Cardiac fibroblast (primary cell): ENCODE measurements at regions not wholly inside any gene's neighbourhood (a gene's known extent, or its start where the extent isn't known, plus 50 kb on each side); places are given as distances from the start of the nearest gene placed in this dataset.

Experiments used
- DNase-seq, 2 donors: peaks; one replicate each; pipeline versions ENCODE4 v3.0.0 to v3.0.0-alpha.2; 2010; ENCODE audit warnings: low read depth in 2 of 2
- H3K4me3 ChIP-seq, 2 donors: replicated peaks in 1 of 2; 1 replicate in 1 of 2; 2 replicates in 1 of 2; pipeline ENCODE4 v1.5.1; 2011; ENCODE audit warnings: low read depth in 2 of 2, low read length in 2 of 2, mild to moderate bottlenecking in 2 of 2, moderate library complexity in 1 of 2
- TF ChIP-seq, protein P1 (sequence below): IDR thresholded peaks from one replicate; pipeline ENCODE4 v1.5.1; 2011; ENCODE audit warnings: low read depth, mild to moderate bottlenecking, low read length, inconsistent platforms

DNA sequence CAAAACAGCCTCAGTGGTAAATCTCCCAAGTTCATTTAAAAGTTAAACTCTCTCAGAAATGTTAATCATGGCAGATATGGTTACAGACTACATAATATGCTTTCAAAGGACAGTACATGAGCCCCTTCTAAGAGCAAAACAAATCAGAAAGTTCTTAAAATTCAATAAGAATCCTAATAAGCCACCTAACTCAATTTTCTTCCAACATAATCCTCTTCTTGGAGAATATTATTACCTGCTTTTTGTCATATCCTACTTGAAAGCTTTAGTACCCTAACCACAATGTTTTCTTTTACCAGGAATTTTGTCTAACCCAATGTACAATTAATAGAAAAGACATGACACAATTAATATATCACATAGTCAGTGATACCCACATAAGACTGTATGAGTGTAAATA lies 236.5 kb upstream of the ATP2B1 start:
- no peak overlapping the region for H3K4me3 ChIP-seq
- TF ChIP-seq, protein P1, sequence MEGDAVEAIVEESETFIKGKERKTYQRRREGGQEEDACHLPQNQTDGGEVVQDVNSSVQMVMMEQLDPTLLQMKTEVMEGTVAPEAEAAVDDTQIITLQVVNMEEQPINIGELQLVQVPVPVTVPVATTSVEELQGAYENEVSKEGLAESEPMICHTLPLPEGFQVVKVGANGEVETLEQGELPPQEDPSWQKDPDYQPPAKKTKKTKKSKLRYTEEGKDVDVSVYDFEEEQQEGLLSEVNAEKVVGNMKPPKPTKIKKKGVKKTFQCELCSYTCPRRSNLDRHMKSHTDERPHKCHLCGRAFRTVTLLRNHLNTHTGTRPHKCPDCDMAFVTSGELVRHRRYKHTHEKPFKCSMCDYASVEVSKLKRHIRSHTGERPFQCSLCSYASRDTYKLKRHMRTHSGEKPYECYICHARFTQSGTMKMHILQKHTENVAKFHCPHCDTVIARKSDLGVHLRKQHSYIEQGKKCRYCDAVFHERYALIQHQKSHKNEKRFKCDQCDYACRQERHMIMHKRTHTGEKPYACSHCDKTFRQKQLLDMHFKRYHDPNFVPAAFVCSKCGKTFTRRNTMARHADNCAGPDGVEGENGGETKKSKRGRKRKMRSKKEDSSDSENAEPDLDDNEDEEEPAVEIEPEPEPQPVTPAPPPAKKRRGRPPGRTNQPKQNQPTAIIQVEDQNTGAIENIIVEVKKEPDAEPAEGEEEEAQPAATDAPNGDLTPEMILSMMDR: no peak
- DNase-seq: no peak

- TF ChIP-seq, protein P1: no peak
- no peak for DNase-seq
- H3K4me3 ChIP-seq: no peak overlapping the region
These were observed 234.8 kb upstream of the ATP2B1 start for GRCh38 chr12:89943463-89943862.

DNA sequence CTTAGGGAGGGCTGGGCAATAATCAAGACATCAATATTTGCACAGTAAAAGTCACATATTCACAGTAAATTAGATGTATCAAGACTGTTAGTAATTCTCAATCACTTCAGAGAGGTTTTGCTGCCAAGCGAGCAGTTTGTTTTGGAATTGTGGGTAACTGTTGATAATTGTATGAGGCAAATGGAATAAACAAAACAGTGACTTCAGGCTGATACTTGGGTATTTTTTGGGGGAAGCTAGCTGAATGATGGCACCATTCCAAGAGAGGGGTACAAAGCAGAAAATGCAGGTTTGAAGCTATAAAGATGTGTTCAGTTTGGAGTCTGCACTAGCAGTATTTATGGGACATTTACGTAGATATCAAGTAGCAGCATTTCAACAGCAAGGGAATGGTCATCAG lies 232.8 kb upstream of the ATP2B1 start:
- TF ChIP-seq, protein P1: no peak
- DNase-seq: no peak

DNA sequence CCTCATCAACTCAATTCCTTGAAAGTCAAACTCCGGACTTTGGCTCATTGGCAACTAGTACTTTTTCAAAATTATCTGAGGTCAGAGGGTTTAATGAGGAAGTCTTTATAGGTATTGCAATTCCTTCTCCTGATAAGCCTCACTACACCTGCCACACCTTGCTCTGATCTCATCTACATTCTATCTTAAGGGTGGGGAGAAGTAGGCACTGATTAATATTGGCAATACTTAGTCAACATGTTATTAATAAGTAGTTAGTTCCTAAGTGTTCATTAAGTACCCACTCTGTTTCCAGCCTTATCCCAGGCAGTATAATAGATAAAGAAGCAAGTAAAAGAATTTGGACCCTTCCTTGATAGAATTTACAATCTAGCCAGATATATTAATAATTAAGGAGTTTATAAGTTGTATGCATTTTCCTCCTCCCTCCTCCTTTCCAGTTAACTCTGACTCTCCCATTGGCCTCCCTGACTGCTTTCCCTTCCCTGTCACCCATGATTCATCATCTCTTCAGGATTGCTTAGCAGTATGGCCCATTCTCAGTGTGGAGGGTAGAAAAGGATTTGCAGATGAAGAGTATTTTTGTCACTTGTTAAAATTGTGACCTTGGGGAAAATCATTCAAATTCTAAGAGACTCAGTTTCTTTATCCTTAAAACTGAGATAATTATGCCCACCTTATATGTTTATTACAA lies 231.0 kb upstream of the ATP2B1 start:
- TF ChIP-seq, protein P1: no peak
- no peak overlapping the region for H3K4me3 ChIP-seq
- peak in 1 of 2 donors; percentile 30 for DNase-seq

More for the DNA sequence above, 232.8 kb upstream of the ATP2B1 start:
- H3K4me3 ChIP-seq: no peak overlapping the region

- TF ChIP-seq, protein P1: no peak
- no peak for DNase-seq
- no peak overlapping the region for H3K4me3 ChIP-seq
These were observed 228.0 kb upstream of the ATP2B1 start for GRCh38 chr12:89936631-89937030.

- no peak for DNase-seq
- H3K4me3 ChIP-seq: no peak overlapping the region
- TF ChIP-seq, protein P1: no peak
These were observed 227.2 kb upstream of the ATP2B1 start for GRCh38 chr12:89935850-89936249.

DNA sequence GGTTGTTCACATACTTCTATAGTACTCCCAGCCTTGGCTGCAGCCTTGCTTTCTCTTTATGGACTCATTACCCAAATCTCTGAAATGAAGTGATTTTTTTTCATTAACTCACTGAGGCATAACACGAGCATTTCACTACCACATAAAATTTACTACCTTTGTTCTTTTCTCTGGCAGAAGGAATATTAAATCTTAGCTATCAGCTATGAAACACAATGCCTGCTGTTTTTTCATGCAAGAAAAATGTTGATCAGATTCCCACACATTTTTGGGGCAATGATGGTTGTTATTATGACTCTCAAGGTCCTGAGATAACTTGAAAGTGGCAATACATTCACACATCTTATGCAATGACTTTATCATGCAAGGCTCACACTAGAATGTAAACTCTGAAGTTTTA lies 225.3 kb upstream of the ATP2B1 start:
- TF ChIP-seq, protein P1: no peak
- H3K4me3 ChIP-seq: no peak overlapping the region
- DNase-seq: no peak
